ENCODE measurements at regions not wholly inside any gene's neighbourhood (a gene's known extent, or its start where the extent isn't known, plus 50 kb on each side); places are given as distances from the start of the nearest gene placed in this dataset.

GRCh38 chr2:181374781-181375675 is 82.2 kb upstream of the ITGA4 start:
- DNase-seq (ENCODE audit: low read depth in 3 of 3, low spot score in 2 of 3) = no peak

- DNase-seq (ENCODE audit: low read depth in 3 of 3, low spot score in 2 of 3) = no peak
These were observed 80.7 kb upstream of the ITGA4 start for GRCh38 chr2:181376442-181376841.

GRCh38 chr2:181376999-181377398 is 80.2 kb upstream of the ITGA4 start:
- DNase-seq (ENCODE audit: low read depth in 3 of 3, low spot score in 2 of 3) = no peak

- DNase-seq (ENCODE audit: low read depth in 3 of 3, low spot score in 2 of 3) = no peak
These were observed 78.7 kb upstream of the ITGA4 start for GRCh38 chr2:181378491-181378890.

- no peak for DNase-seq (ENCODE audit: low read depth in 3 of 3, low spot score in 2 of 3)
These were observed 76.6 kb upstream of the ITGA4 start for GRCh38 chr2:181380581-181380980.

GRCh38 chr2:181384923-181385322 is 72.3 kb upstream of the ITGA4 start:
- DNase-seq (ENCODE audit: low read depth in 3 of 3, low spot score in 2 of 3) = no peak

- DNase-seq (ENCODE audit: low read depth in 3 of 3, low spot score in 2 of 3) = no peak
These were observed 67.7 kb upstream of the ITGA4 start for GRCh38 chr2:181389524-181389923.

- no peak for DNase-seq (ENCODE audit: low read depth in 3 of 3, low spot score in 2 of 3)
These were observed 63.7 kb upstream of the ITGA4 start for GRCh38 chr2:181393472-181393871.

- no peak for DNase-seq (ENCODE audit: low read depth in 3 of 3, low spot score in 2 of 3)
These were observed 62.3 kb upstream of the ITGA4 start for GRCh38 chr2:181394741-181395437.

GRCh38 chr2:181395851-181396250 is 61.3 kb upstream of the ITGA4 start:
- DNase-seq (ENCODE audit: low read depth in 3 of 3, low spot score in 2 of 3) = no peak

GRCh38 chr2:181396256-181397123 is 60.7 kb upstream of the ITGA4 start:
- DNase-seq (ENCODE audit: low read depth in 3 of 3, low spot score in 2 of 3) = no peak

GRCh38 chr2:181397331-181397730 is 59.9 kb upstream of the ITGA4 start:
- DNase-seq (ENCODE audit: low read depth in 3 of 3, low spot score in 2 of 3) = no peak

- no peak for DNase-seq (ENCODE audit: low read depth in 3 of 3, low spot score in 2 of 3)
These were observed 59.2 kb upstream of the ITGA4 start for GRCh38 chr2:181398000-181398399.

GRCh38 chr2:181399027-181399426 is 58.2 kb upstream of the ITGA4 start:
- no peak for DNase-seq (ENCODE audit: low read depth in 3 of 3, low spot score in 2 of 3)

GRCh38 chr2:181404472-181404871 is 52.7 kb upstream of the ITGA4 start:
- no peak for DNase-seq (ENCODE audit: low read depth in 3 of 3, low spot score in 2 of 3)

GRCh38 chr2:181407171-181407570 is 50.0 kb upstream of the ITGA4 start:
- DNase-seq (ENCODE audit: low read depth in 3 of 3, low spot score in 2 of 3) = no peak

All from right renal cortex interstitium (tissue), 3 donors.